Activated CD4-positive, alpha-beta T cell treated with anti-CD3 and anti-CD28 coated beads for 24 hours (primary cell): ENCODE measurements at regions not wholly inside any gene's neighbourhood (a gene's known extent, or its start where the extent isn't known, plus 50 kb on each side); places are given as distances from the start of the nearest gene placed in this dataset.
A peak's percentile ranks its signal among the peaks of the same experiment; 100 is the strongest.
"Not testable (repeated sequence)": the region's sequence is repeated elsewhere in the genome, so short reads cannot be mapped to it uniquely, and the experiment has no call there.

ENCODE experiments used
- DNase-seq, 2 donors: peaks; one replicate each; pipeline ENCODE4 v3.0.0-alpha.2; 2020; ENCODE audit warnings: low read depth in 2 of 2

GRCh38 chr4:183814461-183814860, 90.6 kb upstream of the STOX2 start:
- no peak for DNase-seq

GRCh38 chr4:183816077-183816476, 89.0 kb upstream of the STOX2 start:
- DNase-seq = no peak

DNA sequence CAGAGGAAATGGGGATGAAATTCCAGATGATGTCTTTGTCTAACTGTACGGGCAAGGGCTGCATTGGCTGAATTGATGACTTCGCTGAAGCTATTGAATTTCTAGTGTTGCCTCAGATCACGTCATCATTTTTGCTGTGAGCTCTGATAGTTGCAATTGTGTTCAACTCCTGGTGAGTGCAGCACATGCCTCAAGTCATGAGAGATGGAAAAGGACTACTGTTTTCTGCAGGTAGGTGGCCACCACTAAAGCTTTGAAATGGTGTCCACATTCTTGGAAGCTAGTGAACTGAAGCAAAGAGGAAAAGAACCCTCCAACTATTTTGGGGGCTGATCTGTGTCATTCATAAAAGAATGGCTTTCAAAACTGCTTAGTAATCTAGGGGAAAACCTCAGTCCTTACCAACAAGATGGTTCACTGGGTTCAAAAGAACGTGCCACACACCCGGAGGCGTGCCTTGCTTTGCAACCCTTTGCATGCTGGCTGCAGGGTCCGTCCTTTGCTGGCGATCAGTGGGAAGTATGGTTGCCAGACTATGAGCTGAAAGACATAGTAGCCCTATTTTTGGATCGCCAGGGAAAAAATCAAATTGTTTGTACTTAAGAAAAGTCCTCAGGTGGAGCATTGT, 88.1 kb upstream of the STOX2 start:
- DNase-seq = no peak

DNA sequence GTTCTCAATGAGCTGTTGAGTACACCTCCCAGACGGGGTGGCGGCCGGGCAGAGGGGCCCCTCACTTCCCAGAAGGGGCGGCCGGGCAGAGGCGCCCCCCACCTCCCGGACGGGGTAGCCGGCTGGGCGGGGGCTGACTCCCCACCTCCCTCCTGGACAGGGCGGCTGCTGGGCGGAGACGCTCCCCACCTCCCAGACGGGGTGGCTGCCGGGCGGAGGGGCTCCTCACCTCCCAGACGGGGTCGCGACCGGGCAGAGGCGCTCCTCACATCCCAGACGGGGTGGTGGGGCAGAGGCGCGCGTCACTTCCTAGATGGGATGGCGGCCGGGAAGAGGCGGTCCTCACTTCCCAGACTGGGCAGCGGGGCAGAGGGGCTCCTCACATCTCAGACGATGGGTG, 86.5 kb upstream of the STOX2 start:
- DNase-seq = not testable (repeated sequence)

DNA sequence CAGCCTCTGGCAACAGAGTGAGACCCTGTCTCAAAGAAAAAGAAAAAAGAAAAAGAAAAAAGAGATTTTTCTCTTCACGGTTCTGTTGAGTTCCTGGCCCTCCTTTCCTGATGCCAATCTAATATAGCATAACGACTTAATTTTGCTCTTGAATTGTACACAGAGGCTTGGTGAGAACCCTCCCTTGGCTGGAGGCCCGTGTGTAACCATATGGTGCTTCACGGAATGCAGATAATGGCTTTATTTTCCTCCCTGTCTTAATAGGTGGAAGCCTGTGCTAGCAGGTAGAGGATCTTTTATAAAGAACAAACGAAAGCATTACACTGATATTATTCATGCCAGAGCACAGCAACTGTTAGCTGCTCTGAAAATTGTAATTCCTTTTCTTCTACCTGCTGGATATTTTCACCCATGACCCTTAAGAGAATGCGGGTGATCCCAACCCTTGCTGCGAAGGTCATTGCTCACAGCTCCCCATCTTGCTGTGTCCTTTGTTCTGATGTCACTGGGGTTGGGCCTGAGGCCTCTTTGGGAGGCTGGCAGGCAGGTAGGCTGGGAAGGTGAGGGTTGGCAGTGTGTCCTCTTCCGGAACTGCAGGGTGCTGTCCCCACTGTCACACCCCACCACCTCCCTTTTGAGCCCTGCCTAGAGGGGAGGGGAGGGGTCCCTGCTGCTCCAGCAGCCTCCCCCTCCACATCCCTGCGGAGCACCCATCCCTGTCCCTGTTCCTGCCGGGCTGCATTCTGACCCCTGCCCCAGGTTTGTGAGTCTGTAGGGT, 83.8 kb upstream of the STOX2 start:
- no peak for DNase-seq

GRCh38 chr4:183823434-183823833, 81.7 kb upstream of the STOX2 start:
- no peak for DNase-seq

DNA sequence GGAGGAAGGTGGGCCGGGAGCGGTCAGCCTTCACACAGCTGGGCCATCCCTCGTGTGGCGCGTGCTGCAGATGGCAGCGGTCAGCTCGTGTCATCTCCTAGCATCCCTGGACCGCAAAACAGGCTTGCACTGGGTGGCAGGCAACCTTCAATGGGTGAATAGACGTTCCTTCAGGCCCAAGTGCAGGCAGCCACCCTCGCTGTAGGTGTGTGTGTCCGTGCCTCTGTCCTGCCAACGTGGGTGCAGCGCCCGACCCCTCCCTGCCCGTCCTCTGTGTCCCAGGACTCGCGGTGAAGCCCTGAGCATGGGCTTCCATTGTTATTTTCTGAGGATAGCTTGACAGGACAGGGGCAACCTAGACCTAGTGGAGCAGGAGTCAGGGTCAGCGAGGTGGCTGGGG, 79.8 kb upstream of the STOX2 start:
- no peak for DNase-seq

DNA sequence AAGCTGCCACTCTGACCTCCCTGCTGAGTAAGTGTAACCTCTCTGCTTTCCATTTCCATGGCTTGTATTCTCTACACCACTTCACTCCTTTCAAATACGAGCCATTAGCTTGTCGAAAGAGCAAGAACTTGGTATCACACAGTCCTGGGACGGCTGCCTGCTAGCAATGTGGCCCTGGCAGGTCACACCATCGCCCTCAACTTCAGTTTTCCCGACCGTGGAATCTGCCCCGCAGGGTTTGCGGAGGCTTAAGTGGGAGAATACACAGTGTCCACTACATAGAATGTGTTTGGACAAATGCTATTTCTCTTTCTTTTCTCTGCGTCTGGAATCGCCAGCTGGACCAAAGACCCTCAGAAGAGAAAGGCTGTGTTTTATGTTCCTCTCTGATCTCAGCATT, 78.6 kb upstream of the STOX2 start:
- DNase-seq = no peak

DNA sequence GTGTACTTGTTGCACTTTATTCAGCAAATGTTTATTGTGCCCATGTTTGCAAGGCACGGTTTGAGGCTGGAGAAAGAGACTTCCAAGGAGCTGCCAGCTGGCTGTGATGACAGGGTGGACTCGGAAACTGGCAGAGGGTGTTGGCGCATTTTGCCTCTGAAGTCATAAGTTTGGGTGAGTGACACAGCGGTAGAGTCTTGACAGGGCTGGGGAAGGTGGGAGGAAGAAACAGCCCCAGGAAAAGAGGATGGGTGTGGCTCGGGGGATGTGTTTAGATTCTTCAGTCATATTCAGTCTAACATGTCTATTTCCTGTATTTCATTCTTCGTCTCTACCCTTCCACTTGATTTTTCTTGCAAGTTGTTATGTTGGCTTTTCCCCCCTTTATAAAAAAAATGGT, 77.0 kb upstream of the STOX2 start:
- DNase-seq = no peak

DNA sequence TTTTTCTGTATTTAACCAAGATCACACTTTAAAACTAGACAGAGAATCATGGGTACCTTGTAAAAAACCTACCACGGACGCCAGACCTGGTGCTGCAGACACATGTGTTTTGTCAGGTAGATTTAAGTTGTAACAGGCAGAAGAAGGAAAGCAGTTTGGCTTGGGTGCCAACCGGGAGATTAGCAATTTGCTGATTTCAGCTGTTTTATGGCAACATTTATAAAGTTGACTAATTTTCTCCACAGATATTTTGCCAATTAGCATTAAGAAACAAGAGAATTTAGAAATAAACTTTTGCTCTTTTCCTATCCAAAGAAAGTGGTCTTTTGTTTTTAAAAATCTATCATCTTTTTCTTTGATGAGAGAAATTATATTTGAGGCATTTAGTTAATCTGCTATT, 76.3 kb upstream of the STOX2 start:
- no peak for DNase-seq

- DNase-seq = no peak
Measured at GRCh38 chr4:183830438-183830985, 74.6 kb upstream of the STOX2 start.

GRCh38 chr4:183831026-183831446, 74.1 kb upstream of the STOX2 start:
- DNase-seq = no peak

DNA sequence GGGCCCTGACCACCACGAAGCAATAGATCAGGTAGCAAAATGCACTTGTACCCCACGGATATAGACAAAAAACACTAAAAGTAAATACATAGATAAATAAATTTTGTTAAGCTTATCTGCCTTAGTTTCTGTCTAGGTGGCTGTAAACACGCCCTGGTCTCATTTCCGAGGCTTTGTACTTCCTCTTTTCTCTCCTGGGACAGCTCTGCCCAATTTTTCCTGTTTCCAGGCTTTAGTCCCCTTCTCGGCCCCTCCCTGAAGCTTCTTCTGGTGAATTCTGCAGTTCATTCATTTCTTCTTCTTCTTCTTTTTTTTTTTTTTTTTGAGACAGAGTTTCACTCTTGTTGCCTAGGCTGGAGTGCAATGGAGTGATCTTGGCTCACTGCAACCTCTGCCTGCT, 73.4 kb upstream of the STOX2 start:
- DNase-seq = no peak

DNA sequence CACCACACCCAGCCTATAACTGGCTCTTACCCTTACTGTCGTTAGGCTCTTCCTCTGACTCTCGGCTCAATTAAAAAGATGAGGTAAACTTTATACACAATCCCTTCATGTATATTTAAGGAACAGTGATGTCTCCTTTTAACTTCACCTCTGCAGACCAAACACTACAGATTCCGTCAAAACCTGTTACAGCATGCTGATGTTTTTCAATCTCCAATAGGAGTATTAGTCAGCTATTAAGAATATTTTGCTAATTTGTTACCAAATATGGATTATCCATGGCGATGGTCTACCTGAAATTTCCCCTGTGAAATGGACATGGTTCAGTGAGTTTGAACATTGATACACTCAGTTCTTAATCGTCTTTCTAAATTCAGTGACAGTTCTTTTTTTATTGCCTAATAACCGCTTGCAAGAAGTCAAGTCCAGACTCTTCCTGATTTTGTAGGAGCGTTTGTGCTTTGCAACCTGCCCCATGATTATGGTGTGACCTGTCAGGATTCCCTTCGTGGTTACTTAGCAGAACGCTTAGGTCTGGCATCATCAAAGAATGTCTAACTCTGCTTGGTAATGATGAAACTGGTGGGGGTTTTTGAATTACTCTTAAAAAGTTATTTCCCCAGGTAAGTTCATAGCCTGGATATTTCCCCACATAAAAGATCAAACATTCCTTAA, 72.2 kb upstream of the STOX2 start:
- no peak for DNase-seq

DNA sequence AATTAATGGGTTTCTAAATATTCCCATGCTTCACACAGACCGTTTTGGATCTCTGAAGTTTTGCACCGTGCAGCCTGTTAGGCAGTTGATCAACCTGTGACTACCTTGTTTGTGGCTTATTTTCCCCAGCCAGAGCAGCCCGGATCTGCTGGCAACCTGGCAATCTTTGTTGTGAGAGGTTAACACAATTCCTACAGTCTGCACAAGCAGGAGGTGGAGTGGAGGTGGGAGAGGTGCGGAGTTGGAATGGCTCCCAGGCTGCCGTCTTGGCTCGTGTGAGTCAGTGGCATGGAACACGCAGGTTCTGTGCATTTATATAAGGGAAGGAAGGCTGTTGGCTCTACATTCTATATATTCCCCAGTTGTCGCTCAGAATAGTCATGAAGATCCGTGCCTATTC, 70.9 kb upstream of the STOX2 start:
- no peak for DNase-seq

DNA sequence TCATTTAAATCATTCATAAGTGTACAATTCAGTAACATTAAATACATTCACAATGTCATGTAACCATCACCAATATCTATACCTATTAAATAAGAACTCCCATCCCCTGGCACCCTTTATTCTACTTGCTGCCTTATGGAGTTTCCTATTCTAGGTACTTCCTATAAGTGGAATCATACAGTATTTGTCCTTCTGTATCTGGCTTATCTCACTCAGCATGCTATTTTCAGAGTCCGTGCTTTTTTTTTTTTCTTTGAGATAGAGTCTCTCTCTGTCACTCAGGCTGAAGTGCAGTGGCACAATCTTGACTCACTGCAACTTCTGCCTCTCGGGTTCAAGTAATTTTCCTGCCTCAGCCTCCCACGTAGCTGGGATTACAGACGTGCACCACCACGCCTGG, 67.9 kb upstream of the STOX2 start:
- DNase-seq = no peak

DNA sequence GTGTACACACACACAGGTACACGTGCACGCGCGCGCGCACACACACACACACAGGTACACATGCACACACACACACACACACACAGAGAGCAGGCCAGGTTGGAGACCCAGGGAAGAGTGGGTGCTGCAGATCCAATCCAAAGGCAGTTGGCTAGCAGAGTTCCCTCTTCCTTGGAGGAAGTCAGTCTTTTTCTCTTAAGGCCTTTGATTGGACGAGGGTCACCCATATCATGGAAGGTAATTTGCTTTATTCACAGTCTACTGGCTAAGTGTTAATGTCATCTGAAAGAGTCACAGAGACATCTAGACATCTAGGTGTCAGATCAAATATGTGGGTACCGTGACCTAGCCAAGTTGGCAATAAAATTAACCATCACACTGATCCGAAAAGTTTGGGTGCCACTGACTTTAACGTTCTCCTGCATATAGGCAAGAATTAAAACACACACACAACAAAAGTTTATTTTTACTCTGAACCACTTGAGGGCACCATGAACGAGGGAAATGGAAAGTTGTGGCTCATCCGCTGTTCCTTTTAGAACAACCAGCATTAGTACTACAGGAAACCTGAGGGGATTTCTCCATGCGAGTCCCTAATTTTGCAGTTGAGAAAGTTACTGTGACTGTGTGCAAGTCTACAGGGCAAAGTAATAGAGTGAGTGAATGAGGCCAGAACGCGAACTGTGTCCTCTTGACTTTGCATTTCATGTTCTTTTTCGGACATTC, 66.0 kb upstream of the STOX2 start:
- DNase-seq = no peak

DNA sequence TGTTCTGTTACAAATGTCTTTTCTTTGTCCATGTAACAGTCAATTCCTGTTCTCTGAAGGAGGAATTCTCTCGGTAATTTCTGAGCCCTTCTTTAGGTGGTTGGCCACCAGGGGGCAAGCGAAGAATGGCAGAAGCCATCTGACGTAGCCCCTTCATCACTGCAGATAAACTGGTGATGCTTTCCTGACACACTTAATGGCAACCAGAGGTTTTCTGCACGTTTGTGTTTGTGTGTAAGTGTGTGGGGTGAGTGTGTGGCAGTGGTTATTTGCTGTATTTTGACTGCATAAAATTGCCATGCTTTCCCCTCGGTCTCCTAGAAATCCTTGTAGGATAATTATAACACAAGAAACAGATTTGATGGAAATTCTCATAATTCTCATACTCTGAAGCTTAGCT, 64.8 kb upstream of the STOX2 start:
- peak; percentile 48 to 54 for DNase-seq

DNA sequence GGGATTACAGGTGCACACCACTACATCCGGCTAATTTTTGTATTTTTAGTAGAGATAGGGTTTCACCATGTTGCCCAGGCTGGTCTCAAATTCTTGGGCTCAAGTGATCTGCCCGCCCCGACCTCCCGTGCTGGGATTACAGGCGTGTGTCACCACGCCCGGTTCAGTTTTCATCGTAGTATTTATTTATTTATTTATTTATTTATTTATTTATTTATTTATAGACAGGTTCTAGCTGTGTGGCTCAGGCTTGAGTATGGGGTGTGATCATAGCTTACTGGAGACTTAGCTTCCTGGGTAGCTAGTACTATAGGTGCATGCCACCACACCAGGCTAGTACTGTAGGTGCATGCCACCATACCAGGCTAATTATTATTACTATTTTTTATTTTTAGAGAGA, 64.1 kb upstream of the STOX2 start:
- DNase-seq = no peak

DNA sequence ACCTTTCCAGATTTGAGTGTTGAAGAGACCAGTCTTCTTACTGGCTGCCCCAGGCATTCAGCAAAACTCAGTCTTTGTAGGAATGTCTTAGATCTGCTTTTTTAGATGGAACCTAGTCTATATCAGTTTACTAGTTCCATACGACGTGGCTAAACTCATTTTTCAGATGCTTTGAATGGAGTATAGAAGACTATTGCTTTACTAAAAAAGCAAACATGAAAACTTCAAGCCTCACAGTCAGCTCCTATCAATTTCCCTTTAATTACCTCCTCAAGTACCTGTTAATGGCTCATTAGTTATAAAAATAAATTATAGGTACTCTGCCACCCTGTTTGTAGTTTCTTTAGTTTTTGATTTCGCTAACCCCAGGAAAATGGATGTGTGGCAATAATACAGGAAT, 63.0 kb upstream of the STOX2 start:
- no peak for DNase-seq

DNA sequence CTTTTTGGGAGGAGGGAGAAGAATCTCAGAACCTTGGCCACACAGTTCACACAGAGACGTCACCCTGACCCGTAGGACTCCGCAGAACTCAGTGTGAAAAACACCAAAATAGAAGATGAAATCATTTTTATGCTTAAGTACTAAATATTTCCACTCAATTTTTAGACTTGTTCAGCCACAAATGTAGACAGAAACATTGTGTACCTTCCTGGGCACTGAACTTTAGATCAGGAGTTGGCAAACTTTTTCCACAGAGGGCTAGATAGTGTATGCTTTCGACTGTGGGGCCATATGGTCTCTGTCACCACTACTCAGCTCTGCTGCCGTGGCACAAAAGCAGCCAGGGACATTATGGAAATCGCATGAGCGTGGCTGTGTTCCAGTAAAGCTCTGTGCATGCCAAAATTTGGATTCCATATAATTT, 61.8 kb upstream of the STOX2 start:
- DNase-seq = no peak

GRCh38 chr4:183846951-183847350, 58.2 kb upstream of the STOX2 start:
- no peak for DNase-seq
